Endothelial cell of umbilical vein (primary cell): ENCODE measurements at regions not wholly inside any gene's neighbourhood (a gene's known extent, or its start where the extent isn't known, plus 50 kb on each side); places are given as distances from the start of the nearest gene placed in this dataset.

Experiments
- BruUV-seq: library from RNA; stranded (reverse); fragments of 400-500 nt; replicated peaks from 2 replicates; lab custom pipeline; 2021; lab: Mats Ljungman, UMichigan
- CTCF ChIA-PET: fragments of 300-600, 350-600 bp; sonication (Branson Sonifier 250); formaldehyde crosslinking; loops from one replicate; lab custom pipeline; 2021; ENCODE audit warnings: antibody characterized with exemption, inconsistent platforms; lab: Charles Lee
- POLR2A ChIA-PET: fragments of 300-600, 350-600 bp; sonication (Branson Sonifier 250); formaldehyde crosslinking; loops from one replicate; lab custom pipeline; 2021; ENCODE audit warnings: antibody characterized with exemption, inconsistent platforms; lab: Charles Lee
- DNase-seq: peaks from one replicate; pipeline ENCODE4 v3.0.0-alpha.2; 2011; ENCODE audit warnings: low read depth, low spot score
- FAIRE-seq: peaks from 2 replicates; lab custom pipeline; 2011; peaks lifted over from hg19 to GRCh38; lab: Jason Lieb, UNC
- H2AFZ ChIP-seq: 2 replicates; pipeline ENCODE4 v1.6.0; 2012; ENCODE audit warnings: low read depth, low read length, control low read depth, inconsistent platforms
- H3K27ac ChIP-seq: 2 replicates; pipeline ENCODE4 v1.5.1; 2011; ENCODE audit warnings: low read depth, mild to moderate bottlenecking, control low read depth, low read length, moderate library complexity; ENCODE audit not compliant: insufficient read depth
- H3K27me3 ChIP-seq, 2 experiments: 2 replicates each; pipeline versions ENCODE4 v1.6.0 to v1.6.1; 2011; ENCODE audit warnings: low read length in 2 of 2, mixed read lengths in 1 of 2; ENCODE audit not compliant: control insufficient read depth in 2 of 2, insufficient read depth in 2 of 2
- H3K36me3 ChIP-seq, 2 experiments: 2 replicates in 1 of 2; 3 replicates in 1 of 2; pipeline ENCODE4 v1.5.1; 2011; ENCODE audit warnings: low read length in 2 of 2, mild to moderate bottlenecking in 1 of 2, moderate library complexity in 1 of 2; ENCODE audit not compliant: control insufficient read depth in 2 of 2, insufficient read depth in 2 of 2; ENCODE audit errors: extremely low read depth in 1 of 2
- H3K4me1 ChIP-seq: 3 replicates; pipeline ENCODE4 v1.5.1; 2011; ENCODE audit warnings: mild to moderate bottlenecking, low read length; ENCODE audit not compliant: control insufficient read depth, insufficient read depth; ENCODE audit errors: extremely low read depth
- H3K4me2 ChIP-seq: 2 replicates; pipeline ENCODE4 v1.6.1; 2011; ENCODE audit warnings: low read length, control low read depth, mixed read lengths; ENCODE audit not compliant: insufficient read depth
- H3K4me3 ChIP-seq, 3 experiments: fragments of 200-600 bp in 1 of 3; sonication (generic), shearing (Covaris generic) in 1 of 3; replicated peaks in 1 of 3; 2 replicates each; pipeline ENCODE4 v1.5.1; 2011 to 2016; ENCODE audit warnings: control low read depth in 3 of 3, low read length in 3 of 3, mild to moderate bottlenecking in 2 of 3, inconsistent platforms in 1 of 3, low read depth in 1 of 3, moderate library complexity in 1 of 3; ENCODE audit not compliant: insufficient read depth in 1 of 3
- H3K79me2 ChIP-seq: 2 replicates; pipeline ENCODE4 v1.6.0; 2012; ENCODE audit warnings: low read length, inconsistent platforms; ENCODE audit not compliant: control insufficient read depth, insufficient read depth
- H3K9ac ChIP-seq: replicated peaks from 2 replicates; pipeline ENCODE3; 2011; ENCODE audit warnings: low read length, control low read depth; ENCODE audit not compliant: insufficient read depth; ENCODE audit errors: extremely low read depth
- H3K9me1 ChIP-seq: replicated peaks from 3 replicates; pipeline ENCODE4 v1.6.0; 2011; ENCODE audit warnings: mild to moderate bottlenecking, low read length; ENCODE audit not compliant: control insufficient read depth, insufficient read depth; ENCODE audit errors: extremely low read depth
- H3K9me3 ChIP-seq: replicated peaks from 2 replicates; pipeline ENCODE4 v1.5.1; 2012; ENCODE audit warnings: low read length, inconsistent platforms; ENCODE audit not compliant: control insufficient read depth, insufficient read depth
- H4K20me1 ChIP-seq: replicated peaks from 2 replicates; pipeline ENCODE3; 2011; ENCODE audit warnings: mild to moderate bottlenecking, low read length; ENCODE audit not compliant: control insufficient read depth, insufficient read depth; ENCODE audit errors: extremely low read depth
- CTCF ChIP-seq, 2 donors: IDR thresholded peaks; 1 replicate in 1 of 2; 2 replicates in 1 of 2; pipeline ENCODE4 v1.5.1; 2011; ENCODE audit warnings: low read length in 2 of 2, mild to moderate bottlenecking in 2 of 2, moderate library complexity in 2 of 2, control low read depth in 1 of 2, inconsistent platforms in 1 of 2, low read depth in 1 of 2; ENCODE audit not compliant: insufficient read depth in 1 of 2; ENCODE audit errors: extremely low read depth in 1 of 2
- EZH2 ChIP-seq: IDR thresholded peaks from 2 replicates; pipeline ENCODE4 v1.6.1; 2012; ENCODE audit warnings: borderline replicate concordance, low read depth, mild to moderate bottlenecking, moderate library complexity, low read length, inconsistent platforms; ENCODE audit not compliant: severe bottlenecking
- FOS ChIP-seq: IDR thresholded peaks from 2 replicates; pipeline ENCODE4 v1.6.1; 2011; ENCODE audit warnings: mild to moderate bottlenecking, low read length, moderate library complexity, borderline replicate concordance; ENCODE audit not compliant: insufficient read depth
- GATA2 ChIP-seq: IDR thresholded peaks from 2 replicates; pipeline ENCODE4 v1.7.0; 2011; ENCODE audit warnings: low read depth, mild to moderate bottlenecking, moderate library complexity, mixed read lengths, low read length; ENCODE audit not compliant: insufficient read length, insufficient read depth
- JUN ChIP-seq: IDR thresholded peaks from 2 replicates; pipeline ENCODE4 v1.6.1; 2011; ENCODE audit warnings: borderline replicate concordance, low read depth; ENCODE audit not compliant: insufficient read length, insufficient read depth
- MAX ChIP-seq: IDR thresholded peaks from 2 replicates; pipeline ENCODE4 v1.6.1; 2011; ENCODE audit not compliant: insufficient read depth, insufficient read length
- MYC ChIP-seq: IDR thresholded peaks from one replicate; pipeline ENCODE4 v1.6.1; 2011; ENCODE audit warnings: mild to moderate bottlenecking, low read depth, low read length
- POLR2A ChIP-seq: IDR thresholded peaks from 2 replicates; pipeline ENCODE4 v1.6.1; 2012; ENCODE audit warnings: low read depth, mild to moderate bottlenecking, control low read depth, low read length
- POLR2AphosphoS5 ChIP-seq: IDR thresholded peaks from 2 replicates; pipeline ENCODE4 v1.6.1; 2012; ENCODE audit warnings: low read depth, mild to moderate bottlenecking, control low read depth, low read length, moderate library complexity; ENCODE audit not compliant: insufficient read depth
- dilution Hi-C: fragments of 300-500 bp; cut with MboI; formaldehyde crosslinking; loops from one replicate; pipeline ENCODE4 v1.15.0; 2019; ENCODE audit warnings: low sequenced_read_pairs; ENCODE audit not compliant: extremely low pct_ligation_motif_present
- intact Hi-C: fragments of 100-400 bp; cut with micrococcal nuclease; formaldehyde crosslinking; loops from one replicate; pipeline ENCODE4 v1.10.0; 2022

GRCh38 chr11:109945626-109946321 is 147.4 kb upstream of the ZC3H12C start:
- H3K9me3 ChIP-seq = no peaks in the 10 kb centered on the region
- no TSS peak for BruUV-seq
- TF ChIP-seq MAX = no peak
- no peak for TF ChIP-seq EZH2
- no peak for TF ChIP-seq CTCF (IDR thresholded peaks at IDR 0.05; ENCODE audit: extremely low read depth in 1 of 2, insufficient read depth in 1 of 2, low read depth in 1 of 2, low read length in 2 of 2)
- TF ChIP-seq FOS = no peak
- no peak for TF ChIP-seq POLR2AphosphoS5
- no peak for TF ChIP-seq POLR2A
- no peak for TF ChIP-seq GATA2
- no peak for TF ChIP-seq MYC
- TF ChIP-seq JUN = no peak
- dilution Hi-C loops (no loop called here), intact Hi-C loops (loop anchor here (1.0 to 5.0 kb wide), 12 partner anchors 26 to 767 kb away; partner anchors contain the start of gene ARHGAP20)
- no peaks in the 10 kb centered on the region for H3K27me3 ChIP-seq
- peaks cover 8% of the 10 kb centered on the region for H3K4me1 ChIP-seq
- ChIA-PET POLR2A (no interaction called here), CTCF (interaction anchor here (0.9 to 2.3 kb wide), 8 partner anchors 13 to 487 kb away, joined by 3 to 13 read pairs (median 4); partner anchors contain the start of gene ZC3H12C)
- no peak for DNase-seq
- no peaks in the 10 kb centered on the region for H4K20me1 ChIP-seq
- no peak overlapping the region for H3K27ac ChIP-seq
- no peaks in the 10 kb centered on the region for H3K79me2 ChIP-seq
- peak overlapping the region; percentile 9 for H3K4me2 ChIP-seq
- H3K9ac ChIP-seq = peak overlapping the region; percentile 51
- H2AFZ ChIP-seq = no peak overlapping the region
- no peak overlapping the region for H3K4me3 ChIP-seq
- H3K9me1 ChIP-seq = no peaks in the 10 kb centered on the region
- no peaks in the 10 kb centered on the region for H3K36me3 ChIP-seq
- FAIRE-seq = no peak
